ENCODE measurements at regions not wholly inside any gene's neighbourhood (a gene's known extent, or its start where the extent isn't known, plus 50 kb on each side); places are given as distances from the start of the nearest gene placed in this dataset.

DNA sequence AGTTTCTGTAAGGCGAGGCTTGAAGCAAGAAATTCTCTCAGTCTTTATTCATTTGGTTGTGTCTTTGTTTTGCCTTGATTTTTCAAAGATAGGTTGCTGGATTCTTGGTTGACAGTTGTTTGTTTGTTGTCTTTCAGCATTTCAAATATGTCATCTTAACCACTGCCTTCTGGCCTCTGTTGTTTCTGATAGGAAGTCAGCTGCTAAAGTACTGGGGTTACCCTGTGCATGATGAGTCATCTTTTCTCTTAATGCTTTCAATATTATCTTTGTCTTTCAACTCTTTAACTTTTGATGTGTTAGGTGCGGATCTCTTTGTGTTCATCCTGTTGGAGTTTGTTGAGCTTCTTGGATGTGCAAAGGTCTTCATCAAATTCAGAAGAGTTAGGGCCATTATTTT, 1571.3 kb downstream of the MAT2B start:
- no peak for DNase-seq (ENCODE audit: low read depth in 2 of 2)

DNA sequence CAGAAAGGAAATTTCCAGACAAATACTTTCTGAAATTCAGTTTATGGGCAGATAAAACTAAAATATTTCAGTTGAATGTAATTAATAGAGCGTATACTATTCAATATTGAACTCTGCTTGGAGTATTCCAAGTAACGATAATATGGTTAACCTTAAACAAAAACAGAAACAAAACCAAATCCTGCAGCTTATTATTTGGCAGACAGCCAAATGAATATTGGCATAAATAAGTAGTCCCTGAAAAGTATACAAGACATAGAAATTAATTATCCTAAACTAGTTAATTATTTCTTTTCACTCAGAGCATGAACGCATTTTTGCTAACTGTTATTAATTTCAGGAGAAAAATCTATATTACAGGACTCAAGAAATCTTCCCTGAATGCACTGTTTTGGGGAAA, 1574.0 kb downstream of the MAT2B start:
- DNase-seq (ENCODE audit: low read depth in 2 of 2), result no peak

- DNase-seq (ENCODE audit: low read depth in 2 of 2), result no peak
Measured at GRCh38 chr5:165083394-165083793, 1578.0 kb downstream of the MAT2B start.

DNA sequence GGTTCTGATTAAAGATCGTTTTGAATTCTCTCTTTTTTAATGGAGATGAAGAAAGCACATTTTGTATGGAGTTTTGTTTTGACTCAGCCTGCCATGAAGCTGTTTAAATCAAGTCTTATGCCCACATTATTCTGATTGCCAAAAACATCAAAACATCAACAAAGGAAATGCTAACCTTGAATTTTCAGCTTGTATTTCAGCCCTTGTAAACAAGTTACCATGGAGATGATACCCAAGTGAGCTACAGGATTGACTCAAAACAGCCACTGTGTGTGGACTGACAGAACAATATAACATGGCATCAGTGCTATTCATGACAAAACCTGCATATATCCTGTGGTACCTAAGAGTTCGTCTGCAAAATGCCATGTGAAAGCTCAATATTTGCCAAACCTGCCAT, 1581.0 kb downstream of the MAT2B start:
- no peak for DNase-seq (ENCODE audit: low read depth in 2 of 2)

- no peak for DNase-seq (ENCODE audit: low read depth in 2 of 2)
Measured at GRCh38 chr5:165094782-165095181, 1589.4 kb downstream of the MAT2B start.

GRCh38 chr5:165101709-165102108, 1596.3 kb downstream of the MAT2B start:
- no peak for DNase-seq (ENCODE audit: low read depth in 2 of 2)

DNA sequence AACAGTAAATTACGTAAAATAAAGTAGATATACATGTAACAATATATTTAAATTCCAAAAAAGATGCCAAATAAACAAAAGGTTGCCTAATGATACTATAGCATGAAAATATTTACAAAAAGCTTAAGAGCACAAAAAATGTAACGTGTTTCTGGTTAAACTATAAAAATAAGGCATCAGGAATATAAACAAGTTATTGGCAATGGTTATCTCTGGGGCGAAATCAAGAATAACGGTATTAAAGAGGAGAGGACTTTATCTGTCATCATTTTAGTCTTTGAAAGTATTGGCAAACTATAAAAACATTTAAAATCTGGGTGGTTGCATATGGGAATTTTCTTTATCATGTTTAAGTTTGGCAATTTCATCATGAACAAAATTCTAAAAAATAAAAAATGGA, 1599.2 kb downstream of the MAT2B start:
- no peak for DNase-seq (ENCODE audit: low read depth in 2 of 2)

DNA sequence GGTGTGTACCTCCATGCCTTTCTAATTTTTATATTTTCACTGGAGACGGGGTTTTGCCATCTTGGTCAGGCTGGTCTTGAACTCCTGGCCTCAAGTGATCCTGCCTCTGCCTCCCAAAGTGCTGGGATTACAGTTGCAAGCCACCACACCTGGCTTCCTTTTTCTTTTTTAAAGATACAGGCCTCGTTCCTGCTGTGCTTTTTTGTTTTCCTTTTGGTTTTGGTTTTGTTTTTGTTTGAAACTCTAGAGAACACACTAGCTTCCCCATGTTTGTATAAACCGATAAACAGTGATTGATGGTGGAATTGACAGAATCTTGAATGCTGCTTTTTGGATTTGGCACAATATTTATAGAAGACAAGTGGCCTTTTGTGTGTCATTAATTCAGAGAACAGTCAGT, 1603.4 kb downstream of the MAT2B start:
- DNase-seq (ENCODE audit: low read depth in 2 of 2), result no peak

DNA sequence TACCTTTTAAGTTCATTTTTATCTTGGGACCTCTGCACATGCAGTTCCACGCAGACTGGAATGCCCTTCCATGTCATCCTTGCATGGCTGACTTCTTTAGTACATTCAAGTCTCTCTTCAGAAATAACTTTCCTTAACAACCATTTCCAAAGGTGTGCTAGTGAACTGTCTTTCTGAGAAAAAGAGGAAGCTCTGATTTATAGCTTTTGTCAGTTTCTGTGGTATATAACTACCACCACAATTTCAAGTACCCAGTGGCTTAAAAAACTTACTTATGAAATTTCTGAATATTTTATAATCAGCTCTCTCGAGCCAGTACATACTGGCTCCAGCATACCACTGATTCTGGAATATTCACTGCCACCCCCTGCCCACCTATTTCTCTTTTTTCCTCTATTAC, 1613.8 kb downstream of the MAT2B start:
- no peak for DNase-seq (ENCODE audit: low read depth in 2 of 2)

GRCh38 chr5:165126598-165126997, 1621.2 kb downstream of the MAT2B start:
- DNase-seq (ENCODE audit: low read depth in 2 of 2), result no peak

DNA sequence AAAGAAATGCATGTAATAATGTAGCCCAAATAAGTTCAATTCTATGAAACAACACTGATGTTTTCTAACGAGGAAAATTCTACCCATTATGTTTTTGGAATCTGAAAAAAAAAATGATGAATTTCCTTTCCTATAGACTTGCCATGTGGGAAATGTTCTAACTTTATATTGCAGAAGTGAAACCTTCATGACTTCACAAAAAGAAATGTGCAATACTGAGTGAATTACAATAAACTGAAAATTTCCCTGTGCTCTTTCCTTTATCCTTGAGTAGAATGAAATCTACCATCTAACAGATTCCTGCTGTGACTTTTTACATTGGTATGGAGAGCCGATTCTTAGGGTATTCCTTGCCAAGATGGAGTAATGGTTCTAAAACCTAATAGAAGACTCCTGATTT, 1622.5 kb downstream of the MAT2B start:
- DNase-seq (ENCODE audit: low read depth in 2 of 2), result no peak

DNA sequence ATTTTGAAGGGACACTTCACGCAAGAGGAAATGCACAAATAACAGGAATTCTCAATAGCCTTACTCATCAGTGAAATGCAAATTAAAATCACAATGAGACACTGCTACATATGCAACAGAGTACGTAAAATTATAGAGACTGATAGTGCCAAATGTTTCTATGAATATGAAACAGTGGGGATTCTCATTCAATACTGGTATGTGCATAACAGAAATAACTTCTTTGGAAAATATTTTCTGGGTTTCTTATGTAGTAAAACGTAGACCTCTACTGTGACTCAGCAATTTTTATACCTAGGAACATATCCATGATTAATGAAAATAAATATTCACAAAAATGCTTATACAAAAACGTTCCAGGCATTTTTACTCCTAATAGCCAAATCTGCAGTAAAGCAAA, 1625.2 kb downstream of the MAT2B start:
- DNase-seq (ENCODE audit: low read depth in 2 of 2), result no peak

DNA sequence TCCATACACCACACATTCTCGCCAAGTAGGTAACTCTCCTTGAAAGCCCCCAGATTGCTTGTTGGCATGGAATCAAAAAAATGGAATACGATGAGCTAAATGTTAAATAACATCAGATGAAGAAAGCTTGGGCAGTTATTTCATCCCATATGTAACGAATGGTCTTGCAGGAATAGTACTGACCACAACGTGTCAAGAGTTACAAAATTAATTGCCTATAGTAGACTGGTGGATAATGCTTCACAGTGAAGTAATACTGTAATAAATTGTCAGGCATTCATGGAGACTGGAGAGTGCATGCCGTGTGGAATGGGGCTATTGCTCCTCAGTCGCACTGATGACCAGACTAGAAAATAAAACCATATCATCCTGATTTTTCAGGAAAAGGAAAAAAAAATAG, 1628.7 kb downstream of the MAT2B start:
- no peak for DNase-seq (ENCODE audit: low read depth in 2 of 2)

- DNase-seq (ENCODE audit: low read depth in 2 of 2), result no peak
Measured at GRCh38 chr5:165135565-165135964, 1630.1 kb downstream of the MAT2B start.

DNA sequence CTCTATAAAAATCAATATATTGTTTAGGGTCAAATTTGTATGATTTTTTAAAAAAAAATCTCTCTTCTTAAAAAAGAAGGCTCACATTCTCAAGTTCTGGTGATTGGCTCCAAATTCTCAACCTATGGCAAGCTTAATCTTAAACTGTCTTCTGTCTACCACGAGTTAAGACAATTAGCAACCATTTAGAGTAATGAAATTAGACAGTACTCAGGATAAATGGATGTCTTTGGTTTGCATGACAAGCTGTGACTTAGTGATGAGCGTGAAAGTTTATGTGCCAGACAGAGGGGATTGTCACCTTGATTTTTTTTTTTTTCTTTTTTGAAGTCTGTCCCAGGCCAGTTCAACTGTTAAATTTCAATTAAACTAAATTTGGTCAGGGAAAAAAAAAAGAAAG, 1632.3 kb downstream of the MAT2B start:
- DNase-seq (ENCODE audit: low read depth in 2 of 2), result no peak

DNA sequence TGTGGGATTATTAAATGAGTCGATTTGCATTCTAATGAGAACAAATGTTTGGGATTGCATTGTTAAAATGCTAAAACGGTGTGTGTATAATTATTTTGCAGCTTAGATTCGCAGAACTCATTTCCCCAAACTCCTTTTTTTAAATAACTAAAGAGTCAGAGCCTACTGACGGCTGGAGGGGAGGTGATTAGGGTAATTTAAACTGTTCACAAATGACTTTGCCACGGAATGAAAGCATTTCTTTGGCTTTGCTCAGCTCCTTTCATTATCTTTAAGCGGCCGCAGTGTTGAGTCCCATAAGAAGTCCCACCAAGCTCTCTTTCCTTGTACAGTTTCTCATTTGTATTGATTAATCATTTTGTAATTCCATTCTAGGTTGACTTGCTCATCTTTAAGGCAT, 1632.8 kb downstream of the MAT2B start:
- DNase-seq (ENCODE audit: low read depth in 2 of 2), result no peak

- DNase-seq (ENCODE audit: low read depth in 2 of 2), result no peak
Measured at GRCh38 chr5:165139262-165139661, 1633.8 kb downstream of the MAT2B start.

DNA sequence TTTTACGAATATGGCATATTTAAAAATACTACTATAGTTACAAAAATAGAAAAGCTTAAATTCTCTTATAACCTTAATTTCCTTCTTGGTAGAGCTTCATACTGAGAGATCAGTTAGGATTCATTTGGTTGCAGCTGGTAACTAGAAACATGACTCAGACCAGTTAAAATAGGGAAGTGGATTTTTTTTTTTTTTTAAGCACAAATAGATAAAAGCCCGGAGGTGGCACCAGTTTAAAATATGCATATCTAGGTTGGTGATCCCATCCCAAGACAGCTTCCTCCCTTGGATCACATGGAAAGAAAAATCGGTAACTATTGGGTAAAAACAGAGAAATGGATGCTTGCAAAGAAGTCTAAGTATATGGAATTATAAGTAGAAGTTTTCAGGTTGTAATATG, 1634.3 kb downstream of the MAT2B start:
- DNase-seq (ENCODE audit: low read depth in 2 of 2), result no peak

DNA sequence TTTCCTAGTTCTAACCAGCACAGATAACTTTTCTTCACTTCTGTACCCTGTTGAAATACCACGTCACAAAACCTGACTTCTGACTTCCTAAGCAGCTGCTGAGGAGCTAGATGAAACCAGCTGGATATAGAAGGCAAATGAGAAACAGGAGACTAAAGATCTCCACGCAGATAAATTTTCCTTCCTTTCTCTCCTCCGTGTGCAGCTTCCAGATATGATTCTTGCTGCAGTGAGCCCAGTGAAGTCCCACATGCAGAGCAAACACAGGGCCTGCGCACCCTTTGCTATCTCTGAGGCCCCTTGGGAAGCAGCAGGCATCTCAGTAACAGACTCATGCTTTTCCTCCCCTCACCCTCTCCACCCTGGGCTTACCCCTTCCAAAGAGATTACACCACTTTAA, 1638.3 kb downstream of the MAT2B start:
- DNase-seq (ENCODE audit: low read depth in 2 of 2), result no peak

DNA sequence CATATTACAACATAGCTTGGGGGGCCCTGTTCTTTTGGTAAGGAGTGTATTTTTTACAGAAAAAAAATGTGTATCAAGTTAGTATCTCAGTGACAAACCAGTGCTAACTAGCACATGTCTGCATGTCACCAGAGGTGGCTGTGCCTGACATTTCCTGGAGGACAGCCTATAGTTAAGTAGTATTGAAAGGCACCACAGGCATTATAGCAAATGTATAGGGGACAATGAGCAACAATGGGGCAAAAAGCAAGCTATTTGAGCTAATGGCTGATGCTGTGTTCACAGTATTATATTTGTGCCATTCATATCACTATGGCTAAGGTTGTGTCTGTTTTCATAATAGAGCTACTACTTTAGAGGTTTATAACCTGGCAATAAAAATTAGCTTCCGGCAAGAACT, 1644.0 kb downstream of the MAT2B start:
- no peak for DNase-seq (ENCODE audit: low read depth in 2 of 2)

DNA sequence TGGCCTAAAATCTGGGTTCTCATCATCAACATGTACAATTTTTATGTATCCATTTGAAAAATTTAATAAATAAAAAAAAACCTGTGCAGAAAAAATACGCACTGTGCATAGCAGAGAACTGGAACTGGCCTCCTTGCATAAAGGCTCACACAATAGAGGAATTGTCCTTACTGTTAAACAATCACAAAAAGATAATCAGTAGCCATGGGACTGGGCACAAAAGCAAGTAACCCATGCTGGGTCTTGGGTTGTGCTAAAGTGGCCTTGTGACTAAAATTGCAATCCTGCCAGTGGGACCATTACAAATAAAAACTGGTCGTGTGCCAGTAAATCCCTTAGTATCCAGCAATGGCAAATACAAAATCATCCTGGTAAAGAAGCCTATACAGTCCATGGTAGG, 1646.6 kb downstream of the MAT2B start:
- DNase-seq (ENCODE audit: low read depth in 2 of 2), result no peak

GRCh38 chr5:165157219-165157618, 1651.8 kb downstream of the MAT2B start:
- no peak for DNase-seq (ENCODE audit: low read depth in 2 of 2)

- DNase-seq (ENCODE audit: low read depth in 2 of 2), result no peak
Measured at GRCh38 chr5:165161204-165161603, 1655.8 kb downstream of the MAT2B start.

DNA sequence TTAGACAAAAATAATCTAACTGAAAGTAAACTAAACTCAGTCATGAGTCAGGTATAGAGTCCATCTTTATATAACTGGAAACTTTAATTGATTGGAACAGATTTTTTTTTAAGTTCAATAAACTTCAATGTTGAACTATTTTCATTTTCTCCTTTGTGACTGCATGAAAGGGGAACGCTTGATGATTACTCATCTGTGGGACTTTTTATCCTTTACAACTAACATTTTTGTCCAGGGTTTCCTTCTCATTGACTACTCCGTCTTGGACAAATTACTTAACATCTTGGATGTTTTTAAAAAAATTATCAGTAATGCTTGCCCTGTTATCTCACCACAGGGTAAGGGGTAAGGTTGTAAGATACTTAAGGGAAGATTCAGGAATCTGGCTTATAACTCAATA, 1658.4 kb downstream of the MAT2B start:
- no peak for DNase-seq (ENCODE audit: low read depth in 2 of 2)

- DNase-seq (ENCODE audit: low read depth in 2 of 2), result no peak
Measured at GRCh38 chr5:165173651-165174050, 1668.2 kb downstream of the MAT2B start.

Data from activated CD4-positive, alpha-beta T cell treated with anti-CD3 and anti-CD28 coated beads for 24 hours (primary cell).